HG02623 (cell line): ENCODE measurements at regions not wholly inside any gene's neighbourhood (a gene's known extent, or its start where the extent isn't known, plus 50 kb on each side); places are given as distances from the start of the nearest gene placed in this dataset.

Experiments
- ATAC-seq: cut with Tn5 transposase; IDR thresholded peaks from one replicate; pipeline ENCODE4 v1.9.1; 2021; ENCODE audit warnings: moderate library complexity; ENCODE audit not compliant: unreplicated experiment

DNA sequence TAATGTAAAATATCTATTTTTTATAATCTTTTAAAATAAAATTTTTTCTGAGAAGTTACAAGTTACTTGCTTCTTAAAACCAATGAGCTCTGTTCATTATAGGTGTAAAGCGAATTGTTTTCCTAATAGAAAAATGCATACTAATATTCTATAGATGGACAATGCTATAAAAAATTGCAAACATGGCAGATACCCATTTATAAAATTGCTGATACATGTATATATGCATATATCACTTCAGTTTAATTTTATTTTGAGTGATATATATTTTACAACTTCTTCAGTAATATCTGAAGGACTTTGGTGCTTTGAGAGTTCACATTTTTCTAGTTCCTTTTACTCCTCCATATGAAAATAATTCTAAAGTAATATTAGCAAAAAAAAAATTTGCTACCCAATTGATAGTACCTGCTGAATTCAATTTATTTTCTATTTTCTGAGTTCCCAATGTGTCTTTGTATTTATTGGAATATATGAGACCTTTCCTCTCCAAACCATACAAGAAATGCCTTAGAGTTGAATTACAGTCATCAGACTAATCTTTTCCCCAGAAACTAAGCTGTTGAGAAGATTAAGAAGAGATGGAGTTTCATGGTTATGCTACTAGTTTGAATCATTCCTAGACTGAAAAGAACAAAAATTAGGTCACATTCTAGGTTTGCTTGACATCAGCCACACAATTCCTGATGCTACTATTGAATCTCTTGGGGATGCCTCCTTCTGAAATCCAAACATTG is 1937.5 kb upstream of the SEL1L start:
- ATAC-seq: no peak

DNA sequence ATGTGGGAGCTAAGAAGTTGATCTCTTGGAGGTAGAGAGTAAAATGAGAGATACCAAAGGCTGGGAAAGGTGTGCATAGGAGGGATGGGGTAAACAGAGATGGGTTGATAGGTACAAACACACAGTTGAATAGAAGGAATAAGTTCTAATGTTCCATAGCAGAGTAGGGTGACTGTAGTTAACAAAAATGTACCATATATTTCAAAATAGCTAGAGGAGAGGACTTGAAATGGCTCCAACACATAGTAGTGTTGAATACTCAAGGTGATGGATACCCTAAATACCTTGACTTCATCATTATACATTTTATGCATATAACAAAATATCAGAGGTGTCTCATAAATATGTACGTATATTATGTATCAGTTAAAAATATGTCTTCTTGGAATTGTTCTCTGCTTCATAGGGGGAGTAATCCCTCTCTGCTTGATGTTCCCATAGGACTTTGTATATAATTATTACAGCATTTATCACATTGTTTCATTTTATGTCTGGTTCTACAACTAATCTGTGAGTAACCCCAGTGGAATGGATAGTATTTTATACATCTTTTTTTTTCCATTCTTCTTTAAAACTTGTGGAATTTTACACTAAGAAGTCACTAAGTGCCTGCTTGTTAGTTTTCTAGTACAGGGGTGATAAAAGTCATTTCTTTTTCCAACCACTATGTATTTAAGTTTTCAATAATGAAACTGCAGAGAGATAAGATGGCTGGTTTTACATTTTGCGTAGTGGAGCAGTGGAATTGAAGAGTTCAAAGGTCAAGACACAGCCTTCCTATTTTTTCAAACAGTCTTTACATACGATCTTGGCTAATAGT is 1940.0 kb upstream of the SEL1L start:
- no peak for ATAC-seq

DNA sequence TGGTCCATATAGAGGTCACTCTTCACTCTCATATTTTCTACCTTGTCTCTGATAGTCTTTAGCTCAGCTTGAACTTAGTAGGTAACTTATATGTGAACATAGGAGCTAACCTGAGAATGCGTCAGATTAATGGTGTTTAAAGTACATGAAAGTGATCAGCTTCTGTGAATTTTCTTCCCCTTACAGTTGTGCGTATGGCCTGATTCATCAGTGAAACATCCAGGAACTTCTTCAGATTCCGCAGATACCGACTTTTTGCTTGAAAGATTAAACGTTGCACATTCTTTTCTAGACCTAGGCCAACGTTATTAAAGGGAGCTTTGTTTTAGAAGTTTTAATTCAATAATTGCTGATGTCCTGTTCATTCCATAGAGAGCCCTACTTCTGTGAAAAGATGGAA is 1945.1 kb upstream of the SEL1L start:
- ATAC-seq: no peak

DNA sequence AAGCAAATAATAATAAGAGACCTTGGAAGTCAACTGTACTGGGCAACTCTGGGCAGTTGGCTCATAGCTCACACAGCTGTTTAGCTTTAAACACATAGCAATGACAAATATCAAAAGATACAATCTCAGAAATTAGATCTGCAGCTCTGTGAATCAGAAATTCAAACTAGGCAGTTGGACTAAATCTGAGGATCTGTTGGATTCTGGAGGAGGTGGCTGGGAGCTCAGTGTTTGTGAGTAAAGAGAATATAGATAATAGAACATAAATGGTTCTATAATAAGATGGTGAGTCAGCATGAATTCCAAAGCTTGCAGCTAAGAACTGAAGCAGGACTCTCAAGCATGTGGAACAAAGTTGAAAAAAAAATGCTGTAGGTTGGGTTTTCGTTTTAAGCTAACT is 1949.4 kb upstream of the SEL1L start:
- ATAC-seq: no peak

DNA sequence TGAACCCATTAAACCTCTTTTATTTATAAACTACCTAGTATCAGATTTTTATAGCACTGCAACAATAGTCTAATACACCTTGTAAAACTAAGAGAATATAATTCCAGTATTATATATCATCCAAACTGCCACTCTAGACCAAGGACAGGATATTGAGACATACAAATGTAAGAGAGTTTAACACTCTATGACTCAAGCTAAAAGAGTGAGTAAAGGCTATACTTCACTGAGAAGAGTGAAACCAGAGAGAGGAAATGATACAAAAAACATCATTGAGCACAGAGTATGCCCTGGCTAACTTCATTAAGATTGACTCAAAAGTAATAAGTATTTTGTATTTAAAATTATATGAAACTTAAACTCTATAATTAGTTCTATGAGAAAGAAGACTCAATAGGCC is 1951.9 kb upstream of the SEL1L start:
- no peak for ATAC-seq

DNA sequence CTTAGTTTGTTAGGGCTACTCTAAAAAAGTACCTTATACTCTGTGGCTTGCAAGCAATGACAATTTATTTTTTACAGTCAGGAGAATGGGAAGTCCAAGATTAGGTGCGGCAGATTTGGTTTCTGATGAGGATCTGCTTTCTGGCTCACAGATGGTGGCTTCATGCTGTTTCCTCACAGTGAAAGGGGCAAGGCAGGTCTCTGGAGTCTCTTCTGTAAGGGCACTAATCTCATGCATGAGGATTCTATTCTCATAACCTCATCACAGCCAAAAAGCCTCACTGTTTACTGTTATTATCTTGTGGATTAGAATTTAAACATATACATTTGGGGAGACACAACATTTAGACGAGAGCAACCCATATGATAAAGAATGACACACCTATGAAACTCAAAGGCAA is 1957.4 kb upstream of the SEL1L start:
- ATAC-seq: no peak

DNA sequence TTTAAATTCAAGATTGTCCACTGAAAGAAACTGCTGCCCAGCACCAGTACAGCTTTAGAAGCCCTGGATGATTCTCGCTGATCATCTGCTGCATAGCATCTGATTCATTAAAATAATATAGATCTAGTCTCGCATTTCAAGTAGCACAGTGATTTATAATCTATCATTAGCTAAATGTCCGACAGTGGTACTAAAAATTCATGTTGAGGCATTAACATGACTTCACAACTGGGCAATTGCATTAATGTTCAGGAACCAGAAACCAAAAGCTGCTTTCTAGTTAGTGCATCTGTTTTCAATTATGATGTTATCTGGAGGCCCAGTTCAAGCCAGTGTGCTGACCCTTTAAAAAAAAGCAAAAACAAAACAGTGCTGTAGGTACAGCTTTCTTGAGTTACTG is 1987.2 kb upstream of the SEL1L start:
- ATAC-seq: no peak

DNA sequence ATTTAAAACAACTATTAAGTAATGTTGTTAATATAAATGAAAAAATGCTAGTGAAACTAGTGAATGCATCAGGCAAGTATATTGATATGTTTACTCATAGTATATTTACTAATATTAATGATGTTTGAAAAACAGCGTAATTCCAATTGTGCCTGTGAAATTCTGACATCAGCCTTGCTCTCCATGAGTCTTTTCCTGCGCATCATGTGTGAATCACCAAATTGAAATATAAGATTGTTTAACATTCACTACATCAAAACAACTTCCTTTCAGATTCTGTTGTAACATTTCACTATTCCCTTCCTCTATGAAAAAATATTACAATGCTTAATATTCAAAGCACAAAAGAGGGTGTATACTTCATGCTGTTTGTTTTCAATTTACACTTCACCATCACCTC is 1995.9 kb upstream of the SEL1L start:
- ATAC-seq: no peak

DNA sequence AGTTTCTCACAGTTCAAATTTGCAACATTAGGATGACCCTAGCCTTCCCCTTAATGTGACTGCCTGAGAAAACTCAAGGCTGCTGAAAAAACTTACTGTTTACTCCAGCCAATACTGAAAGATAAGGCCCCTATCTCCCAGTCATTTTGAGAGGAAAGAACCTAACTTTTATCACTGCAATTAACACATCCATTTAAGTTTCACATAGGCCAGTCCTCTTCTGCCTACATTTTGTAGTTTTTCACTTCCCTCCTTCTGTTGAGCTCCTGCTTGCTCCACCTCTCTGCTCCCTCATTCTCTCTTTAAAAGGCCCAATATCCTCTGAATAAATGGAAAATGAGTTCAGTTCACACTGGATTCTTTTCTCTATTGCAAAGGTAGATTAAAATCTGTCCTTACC is 1996.2 kb upstream of the FLRT2 start:
- ATAC-seq: no peak

DNA sequence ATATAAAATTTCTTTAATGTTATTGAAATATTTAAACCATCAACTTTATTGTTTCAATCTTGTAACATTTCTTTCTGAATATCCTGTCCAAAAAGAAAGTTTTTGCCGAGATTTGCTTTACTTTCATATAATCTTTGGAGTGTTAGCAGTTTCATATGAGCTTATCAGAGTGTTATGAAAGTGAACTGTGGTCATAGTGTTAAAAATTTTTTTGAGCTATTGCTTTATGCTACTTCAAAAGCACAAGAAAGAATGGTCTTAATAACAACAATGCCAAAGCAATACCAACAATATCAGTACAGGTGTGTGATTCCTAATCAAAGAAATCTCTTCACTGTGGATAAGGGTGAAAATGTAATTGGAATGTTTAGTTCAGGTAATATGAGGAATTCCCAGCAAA is 1994.9 kb upstream of the FLRT2 start:
- no peak for ATAC-seq

DNA sequence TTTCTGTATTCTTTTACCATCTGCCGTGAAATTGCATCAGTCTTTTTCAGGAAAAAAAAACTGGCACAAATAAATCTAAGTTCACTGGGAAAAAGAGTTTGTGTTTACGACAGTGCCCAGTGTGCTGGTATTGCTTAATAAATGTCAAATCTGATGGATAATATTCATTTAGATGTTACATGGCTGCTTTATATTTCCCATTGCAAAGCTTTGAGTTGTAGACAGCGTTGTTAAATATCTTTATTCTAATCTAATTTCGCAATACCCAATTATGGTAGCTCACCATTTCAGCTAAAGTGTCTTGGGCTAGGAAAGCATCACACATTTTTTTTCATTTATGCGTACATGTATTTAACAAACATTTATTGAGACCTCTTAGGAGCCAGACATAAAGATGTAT is 1994.5 kb upstream of the FLRT2 start:
- ATAC-seq: no peak

DNA sequence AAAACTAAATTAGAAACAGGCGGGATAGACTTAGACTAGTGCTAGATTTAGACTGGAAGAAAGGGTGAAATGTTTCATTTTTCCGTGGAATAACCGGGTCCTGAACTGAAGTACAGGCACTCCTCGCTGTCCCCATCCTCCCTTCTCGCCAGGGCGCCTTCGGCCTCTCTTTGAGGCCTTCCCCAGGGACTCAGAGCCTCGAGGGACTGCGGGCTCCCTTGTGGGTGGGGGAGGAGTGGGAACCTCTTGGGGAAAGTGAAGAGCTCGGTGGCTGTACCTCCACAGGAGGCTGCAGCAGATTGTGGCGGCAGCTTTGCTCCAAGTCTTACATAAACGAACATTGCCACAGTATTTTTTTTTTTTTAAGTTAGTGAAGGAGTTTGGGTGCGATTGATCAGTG is 1988.8 kb upstream of the FLRT2 start:
- no peak for ATAC-seq

DNA sequence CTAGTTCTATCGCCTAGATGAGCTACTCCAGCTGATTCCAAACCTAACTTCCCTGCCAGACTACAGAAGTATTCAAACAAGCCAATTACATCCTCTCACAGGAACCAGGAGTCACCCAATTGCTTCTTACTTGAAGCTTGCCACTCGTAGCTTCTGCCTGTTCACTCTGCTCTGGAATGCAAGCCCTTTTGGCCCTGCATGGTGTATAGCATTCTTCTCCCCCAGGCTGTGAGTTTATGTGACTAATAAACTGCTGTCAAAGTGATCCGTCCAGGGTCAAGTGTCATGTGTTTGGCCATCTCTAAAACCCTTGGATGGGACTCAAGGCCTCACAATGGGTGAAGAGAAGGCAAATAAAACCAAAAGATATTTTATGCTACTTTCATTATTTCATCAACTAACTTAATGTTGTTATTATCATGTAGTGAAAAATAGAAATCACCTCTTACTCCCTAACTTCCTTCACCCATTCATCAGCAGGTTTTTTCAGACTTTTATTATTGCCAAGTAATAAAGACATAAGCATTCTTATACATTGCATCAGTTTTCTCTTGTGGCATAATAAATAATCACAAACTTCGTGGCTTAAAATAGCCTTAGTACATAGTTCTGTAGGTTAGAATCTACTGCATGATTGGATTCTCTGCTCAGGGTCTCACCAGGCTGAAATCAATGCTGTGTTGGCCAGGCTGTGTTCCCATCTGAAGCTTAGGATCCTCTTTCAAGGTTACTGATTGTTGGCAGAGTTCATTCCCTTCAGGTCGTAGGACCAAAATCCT is 1981.7 kb upstream of the FLRT2 start:
- no peak for ATAC-seq

DNA sequence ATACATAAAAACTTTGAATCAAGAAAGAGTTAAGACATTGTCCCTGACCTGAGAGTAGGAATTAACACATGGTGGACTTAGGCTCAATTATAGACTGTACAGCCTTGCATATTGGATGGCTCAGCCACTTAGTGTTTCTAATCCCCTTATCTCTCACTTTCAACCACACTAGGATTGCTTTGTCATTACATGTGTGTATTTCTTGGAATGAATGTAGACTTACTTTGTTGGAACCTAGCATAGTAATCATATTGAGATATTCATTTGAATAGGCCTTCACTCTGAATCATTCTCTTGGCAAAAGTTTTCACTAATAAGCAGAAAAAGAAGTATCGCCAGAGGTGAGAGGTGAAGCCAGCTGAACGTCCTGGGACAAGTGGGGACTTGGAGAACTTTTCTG is 1973.9 kb upstream of the FLRT2 start:
- no peak for ATAC-seq

DNA sequence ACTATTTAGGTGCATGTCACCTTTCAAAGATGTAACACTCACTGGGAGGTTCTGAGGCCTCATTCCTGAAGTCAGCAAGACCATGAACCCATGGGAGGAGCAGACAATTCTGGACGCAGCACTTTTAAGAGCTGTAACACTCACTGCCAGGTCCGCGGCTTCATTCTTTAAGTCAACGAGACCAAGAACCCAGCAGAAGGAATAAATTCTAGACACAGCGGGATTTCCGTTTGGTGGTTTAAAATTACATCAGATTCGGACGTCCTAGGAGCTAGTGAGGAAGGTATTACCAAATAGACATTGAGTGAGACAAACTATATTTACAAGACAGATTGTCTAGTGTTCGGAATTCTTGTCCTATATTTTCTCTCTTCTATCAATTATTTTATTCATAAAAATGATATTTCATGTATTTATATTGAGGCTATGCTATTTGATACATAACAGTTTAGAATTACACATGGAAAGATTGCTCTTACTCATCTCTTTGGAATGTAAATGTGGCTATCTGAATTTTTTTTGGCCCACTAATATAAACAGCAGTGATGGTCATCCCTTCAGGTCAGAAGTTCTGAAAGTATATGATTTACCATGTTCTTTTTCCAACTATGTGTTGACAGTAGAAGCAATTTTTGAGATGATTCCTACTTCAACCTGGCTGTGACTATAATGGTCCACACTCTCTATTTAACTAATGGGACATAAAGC is 1973.0 kb upstream of the FLRT2 start:
- no peak for ATAC-seq

DNA sequence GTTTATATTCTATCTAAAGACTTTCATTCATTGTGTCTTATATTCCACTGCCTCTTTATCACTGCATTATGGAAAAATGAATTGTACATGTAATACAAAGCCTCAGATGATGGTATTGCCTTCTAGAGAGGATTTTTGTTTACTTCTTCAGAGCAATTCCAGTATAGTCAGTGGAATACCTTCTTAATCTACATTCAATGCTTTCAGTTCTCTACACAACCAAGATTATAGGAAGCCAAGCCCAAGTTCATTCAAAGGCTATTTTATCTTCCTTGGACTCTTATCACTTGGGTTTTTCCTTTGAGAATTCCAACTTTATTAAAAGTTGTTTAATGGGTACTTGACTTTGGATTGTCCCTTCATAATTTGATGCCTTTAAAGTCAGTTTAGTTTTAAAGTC is 1971.0 kb upstream of the FLRT2 start:
- no peak for ATAC-seq

DNA sequence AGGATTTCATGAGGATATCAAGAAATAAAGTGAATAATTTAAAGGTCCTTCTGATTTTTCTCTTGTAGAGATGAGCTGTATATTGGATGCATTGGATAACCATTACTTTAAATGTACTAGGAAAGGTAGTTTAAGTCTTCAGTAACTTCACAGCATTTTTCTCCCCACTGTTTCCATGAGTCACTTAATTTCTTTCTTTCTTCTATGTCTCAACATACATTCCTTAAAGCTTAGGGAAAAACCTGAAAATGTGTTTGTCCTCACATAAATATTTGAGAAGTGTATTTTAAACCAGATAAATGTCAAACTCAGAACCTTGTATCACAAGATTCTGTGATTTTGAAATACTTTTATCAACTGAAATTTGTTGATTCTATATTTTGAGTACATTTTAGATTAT is 1970.2 kb upstream of the FLRT2 start:
- ATAC-seq: no peak

DNA sequence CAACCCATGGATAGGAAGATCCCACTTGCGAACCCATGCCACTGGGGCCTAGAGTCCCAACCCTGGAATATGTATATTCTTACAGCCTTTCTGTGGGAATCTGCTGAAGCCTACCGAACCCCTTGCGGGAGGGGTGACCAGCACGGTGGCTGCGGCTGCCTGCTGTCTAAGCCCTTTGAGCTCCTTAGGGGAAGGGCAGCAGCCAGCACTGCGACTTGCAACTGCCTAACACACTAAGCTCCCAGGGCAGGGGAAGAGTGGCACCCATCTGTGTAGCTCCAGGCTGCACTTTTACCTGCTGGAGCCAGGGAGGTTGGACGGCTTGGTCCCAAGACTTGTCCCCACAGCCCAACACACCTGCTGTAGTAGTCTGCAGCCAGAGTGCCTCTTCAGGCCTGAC is 1968.7 kb upstream of the FLRT2 start:
- ATAC-seq: no peak

DNA sequence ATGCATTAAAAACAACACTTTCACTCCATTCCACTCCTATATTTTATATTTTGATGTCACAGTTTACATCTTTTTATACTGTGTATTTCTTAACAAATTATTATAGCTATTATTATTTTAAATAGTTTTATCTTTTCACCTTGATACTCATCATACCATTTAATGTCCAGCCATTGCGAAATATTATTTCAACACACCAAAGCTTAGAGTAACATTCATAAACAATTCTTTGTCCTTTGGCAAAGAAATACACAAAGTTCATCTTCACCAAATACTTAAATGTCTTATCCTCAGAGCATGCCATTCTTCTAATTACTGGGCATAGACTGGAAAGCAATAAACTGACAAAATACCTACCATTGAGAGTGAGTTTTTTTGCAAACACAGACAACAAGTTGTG is 1963.4 kb upstream of the FLRT2 start:
- no peak for ATAC-seq

DNA sequence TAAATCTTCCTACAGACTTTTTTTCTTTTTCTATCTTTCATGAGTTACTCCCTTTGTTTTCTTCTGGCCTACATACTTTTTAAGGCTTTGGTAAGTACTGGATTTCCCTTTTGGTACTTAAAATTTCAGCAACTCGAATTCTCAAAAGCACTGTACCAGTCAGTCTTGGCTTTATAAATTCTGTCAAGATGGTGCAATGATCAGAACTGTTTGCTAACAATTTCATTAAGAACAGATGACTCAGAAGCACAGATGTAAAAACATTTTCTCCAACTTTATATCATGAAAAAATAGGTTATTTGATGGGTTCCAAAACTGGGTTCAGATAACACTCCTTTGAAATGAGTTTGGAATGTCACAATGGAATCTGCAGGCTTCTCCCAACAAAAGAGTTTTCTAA is 1961.8 kb upstream of the FLRT2 start:
- no peak for ATAC-seq

DNA sequence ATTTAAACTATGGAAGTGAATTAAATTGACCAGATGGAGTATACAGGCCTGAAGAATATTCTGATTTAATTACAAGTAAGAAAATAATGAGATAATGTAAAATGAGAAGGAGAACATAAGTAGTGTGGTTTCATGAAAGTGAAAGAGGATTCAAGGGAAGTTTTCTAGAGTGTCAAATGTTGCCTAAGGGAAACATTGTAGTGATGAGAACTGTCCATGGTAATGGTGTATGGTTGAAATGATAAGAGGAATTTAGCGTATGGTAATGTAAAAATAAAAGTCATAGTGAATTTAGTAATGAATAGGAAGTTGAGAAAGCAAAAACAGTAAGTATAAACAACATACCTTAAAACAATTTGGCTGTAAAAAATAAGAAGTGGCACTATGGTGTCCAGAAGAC is 1954.6 kb upstream of the FLRT2 start:
- no peak for ATAC-seq
